Smooth muscle cell of the brain vasculature (primary cell): ENCODE measurements at regions not wholly inside any gene's neighbourhood (a gene's known extent, or its start where the extent isn't known, plus 50 kb on each side); places are given as distances from the start of the nearest gene placed in this dataset.

Experiments used
- DNase-seq: peaks from one replicate; pipeline ENCODE4 v3.0.0-alpha.2; 2012; ENCODE audit warnings: low read depth, low spot score

- DNase-seq = no peak
These were observed 268.9 kb downstream of the TDRD15 start for GRCh38 chr2:21392649-21393048.

GRCh38 chr2:21393173-21393572, 269.4 kb downstream of the TDRD15 start:
- DNase-seq = no peak

GRCh38 chr2:21395366-21395765, 271.6 kb downstream of the TDRD15 start:
- no peak for DNase-seq

GRCh38 chr2:21396252-21396651, 272.5 kb downstream of the TDRD15 start:
- no peak for DNase-seq

- no peak for DNase-seq
These were observed 277.4 kb downstream of the TDRD15 start for GRCh38 chr2:21401022-21401698.

GRCh38 chr2:21404137-21404536, 280.4 kb downstream of the TDRD15 start:
- DNase-seq = no peak

- no peak for DNase-seq
These were observed 281.3 kb downstream of the TDRD15 start for GRCh38 chr2:21404827-21405625.

- DNase-seq = no peak
These were observed 282.6 kb downstream of the TDRD15 start for GRCh38 chr2:21406386-21406785.

GRCh38 chr2:21406911-21407310, 283.1 kb downstream of the TDRD15 start:
- DNase-seq = no peak

GRCh38 chr2:21407851-21408250, 284.1 kb downstream of the TDRD15 start:
- DNase-seq = no peak

GRCh38 chr2:21411741-21412140, 288.0 kb downstream of the TDRD15 start:
- DNase-seq = no peak

- DNase-seq = no peak
These were observed 289.2 kb downstream of the TDRD15 start for GRCh38 chr2:21412944-21413443.

- DNase-seq = no peak
These were observed 291.5 kb downstream of the TDRD15 start for GRCh38 chr2:21415234-21415633.

- no peak for DNase-seq
These were observed 292.5 kb downstream of the TDRD15 start for GRCh38 chr2:21416226-21416625.

- no peak for DNase-seq
These were observed 294.7 kb downstream of the TDRD15 start for GRCh38 chr2:21418456-21418855.

- DNase-seq = no peak
These were observed 297.0 kb downstream of the TDRD15 start for GRCh38 chr2:21420553-21421335.

GRCh38 chr2:21422050-21422449, 298.3 kb downstream of the TDRD15 start:
- no peak for DNase-seq

- no peak for DNase-seq
These were observed 299.2 kb downstream of the TDRD15 start for GRCh38 chr2:21422724-21423522.

GRCh38 chr2:21423854-21424253, 300.1 kb downstream of the TDRD15 start:
- DNase-seq = no peak

GRCh38 chr2:21424375-21424774, 300.6 kb downstream of the TDRD15 start:
- no peak for DNase-seq

GRCh38 chr2:21427606-21428005, 303.8 kb downstream of the TDRD15 start:
- no peak for DNase-seq
